ENCODE measurements at regions not wholly inside any gene's neighbourhood (a gene's known extent, or its start where the extent isn't known, plus 50 kb on each side); places are given as distances from the start of the nearest gene placed in this dataset.

DNA sequence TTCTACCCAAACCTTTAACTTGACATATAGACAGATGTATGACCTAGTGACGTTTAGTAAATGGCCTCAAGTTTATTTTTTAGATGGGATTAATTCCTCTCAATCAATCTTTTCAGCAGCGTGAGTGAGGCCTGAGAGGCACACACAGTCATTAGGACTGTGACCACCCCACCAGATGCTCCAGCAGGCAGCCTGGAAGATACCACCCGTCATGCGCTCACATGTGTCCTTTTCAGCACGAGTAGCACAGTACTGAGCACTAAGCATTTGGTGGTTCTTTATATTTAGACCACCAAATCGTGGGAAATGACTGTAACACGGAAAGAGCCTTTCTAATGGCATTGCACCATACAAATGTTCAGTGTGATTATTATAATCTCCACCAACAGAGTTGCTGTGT, 354.6 kb upstream of the DDI1 start (continued):
- TF ChIP-seq, protein P1, sequence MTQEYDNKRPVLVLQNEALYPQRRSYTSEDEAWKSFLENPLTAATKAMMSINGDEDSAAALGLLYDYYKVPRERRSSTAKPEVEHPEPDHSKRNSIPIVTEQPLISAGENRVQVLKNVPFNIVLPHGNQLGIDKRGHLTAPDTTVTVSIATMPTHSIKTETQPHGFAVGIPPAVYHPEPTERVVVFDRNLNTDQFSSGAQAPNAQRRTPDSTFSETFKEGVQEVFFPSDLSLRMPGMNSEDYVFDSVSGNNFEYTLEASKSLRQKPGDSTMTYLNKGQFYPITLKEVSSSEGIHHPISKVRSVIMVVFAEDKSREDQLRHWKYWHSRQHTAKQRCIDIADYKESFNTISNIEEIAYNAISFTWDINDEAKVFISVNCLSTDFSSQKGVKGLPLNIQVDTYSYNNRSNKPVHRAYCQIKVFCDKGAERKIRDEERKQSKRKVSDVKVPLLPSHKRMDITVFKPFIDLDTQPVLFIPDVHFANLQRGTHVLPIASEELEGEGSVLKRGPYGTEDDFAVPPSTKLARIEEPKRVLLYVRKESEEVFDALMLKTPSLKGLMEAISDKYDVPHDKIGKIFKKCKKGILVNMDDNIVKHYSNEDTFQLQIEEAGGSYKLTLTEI (CRISPR knock-in tag; conservative IDR thresholded peaks at IDR 0.05) = no peak
- TF ChIP-seq CC2D1A (CRISPR knock-in tag; IDR thresholded peaks at IDR 0.05) = no peak
- TF ChIP-seq, protein P2, sequence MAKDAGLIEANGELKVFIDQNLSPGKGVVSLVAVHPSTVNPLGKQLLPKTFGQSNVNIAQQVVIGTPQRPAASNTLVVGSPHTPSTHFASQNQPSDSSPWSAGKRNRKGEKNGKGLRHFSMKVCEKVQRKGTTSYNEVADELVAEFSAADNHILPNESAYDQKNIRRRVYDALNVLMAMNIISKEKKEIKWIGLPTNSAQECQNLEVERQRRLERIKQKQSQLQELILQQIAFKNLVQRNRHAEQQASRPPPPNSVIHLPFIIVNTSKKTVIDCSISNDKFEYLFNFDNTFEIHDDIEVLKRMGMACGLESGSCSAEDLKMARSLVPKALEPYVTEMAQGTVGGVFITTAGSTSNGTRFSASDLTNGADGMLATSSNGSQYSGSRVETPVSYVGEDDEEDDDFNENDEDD (CRISPR knock-in tag; IDR thresholded peaks at IDR 0.05; ENCODE audit: borderline replicate concordance) = no peak
- TF ChIP-seq SMAD3 (CRISPR knock-in tag; IDR thresholded peaks at IDR 0.05) = no peak
- no peak for TF ChIP-seq U2AF2 (IDR thresholded peaks at IDR 0.05; ENCODE audit: low read depth, low read length)
- no peak for TF ChIP-seq BRCA1 (CRISPR knock-in tag; IDR thresholded peaks at IDR 0.05)
- TF ChIP-seq, protein P3, sequence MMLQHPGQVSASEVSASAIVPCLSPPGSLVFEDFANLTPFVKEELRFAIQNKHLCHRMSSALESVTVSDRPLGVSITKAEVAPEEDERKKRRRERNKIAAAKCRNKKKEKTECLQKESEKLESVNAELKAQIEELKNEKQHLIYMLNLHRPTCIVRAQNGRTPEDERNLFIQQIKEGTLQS (CRISPR knock-in tag; IDR thresholded peaks at IDR 0.05) = no peak
- TF ChIP-seq NFRKB (IDR thresholded peaks at IDR 0.05) = no peak
- TF ChIP-seq KDM3A (CRISPR knock-in tag; IDR thresholded peaks at IDR 0.05; ENCODE audit: low read depth) = no peak

DNA sequence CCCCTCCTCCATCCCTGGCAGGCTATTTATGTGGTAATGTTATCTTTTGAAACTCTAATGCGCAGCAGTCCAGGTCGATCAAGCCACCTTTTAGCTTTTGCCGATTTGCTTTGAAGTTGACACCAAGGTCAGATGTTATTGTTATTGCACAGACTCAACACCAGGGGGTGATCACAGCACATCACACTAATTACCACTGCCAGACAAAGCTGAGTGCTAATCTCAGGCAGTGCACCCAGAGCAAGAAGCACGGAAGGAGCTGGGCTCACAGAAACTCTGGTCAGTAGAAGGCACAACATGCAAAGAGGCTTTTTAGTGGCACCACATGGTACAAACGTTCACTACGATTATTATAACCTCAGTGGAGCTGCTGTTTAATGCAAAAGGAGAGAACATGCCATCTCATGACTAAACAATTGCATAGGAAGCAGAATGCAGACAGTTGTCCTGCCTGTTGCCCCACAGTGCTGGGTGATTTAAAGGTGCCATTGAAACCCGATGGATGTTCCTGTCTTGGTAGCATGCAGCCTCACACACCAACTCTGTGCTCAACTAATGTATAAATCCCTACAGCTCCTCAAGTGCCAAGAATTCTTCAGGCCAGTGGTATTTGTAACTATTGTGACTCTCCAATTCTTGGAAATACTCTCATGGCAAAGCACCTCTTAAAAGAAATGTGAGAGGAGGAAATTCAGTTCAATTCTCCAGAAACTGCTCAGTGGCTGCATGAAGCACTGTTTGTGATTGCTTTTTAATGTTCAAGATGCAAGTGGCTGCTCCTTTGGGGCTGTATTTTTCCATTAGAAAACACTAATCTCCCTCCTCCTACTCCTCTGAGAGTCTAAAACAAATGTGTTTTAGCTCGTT, 353.9 kb upstream of the DDI1 start:
- Histone ChIP-seq H3K27ac (ENCODE audit: extremely low read length, insufficient read depth, low read length) (no peak overlapping the region), H3K4me3 (replicated peaks in 1 of 3; ENCODE audit: insufficient read depth in 1 of 3, low read depth in 2 of 3, low read length in 3 of 3) (no peak overlapping the region), H3K27me3 (ENCODE audit: control insufficient read depth in 1 of 2, insufficient read depth in 2 of 2, low read length in 2 of 2) (no peaks in the 10 kb centered on the region), H2AFZ (ENCODE audit: low read length) (no peak overlapping the region), H3K4me2 (ENCODE audit: low read depth, low read length) (0 out of 2 replicates have a peak overlapping the region, but pooled peaks have one; percentile 2), H3K9ac (ENCODE audit: insufficient read depth, low read depth, low read length) (no peak overlapping the region), H3K4me1 (ENCODE audit: insufficient read depth, low read length) (no peaks in the 10 kb centered on the region), H3K79me2 (ENCODE audit: insufficient read depth, low read length) (no peaks in the 10 kb centered on the region), H3K36me3 (replicated peaks in 1 of 2; ENCODE audit: control insufficient read depth in 1 of 2, insufficient read depth in 2 of 2, low read length in 2 of 2) (no peaks in the 10 kb centered on the region), H4K20me1 (ENCODE audit: insufficient read depth, low read length) (no peaks in the 10 kb centered on the region), H3K9me3 (ENCODE audit: low read length) (no peaks in the 10 kb centered on the region)
- ChIA-PET POLR2A (no interaction called here), CTCF (ENCODE audit: low intra/inter-chr PET ratio, low total read pairs) (interaction anchor here (1.3 kb wide), 1 partner anchor 469 kb away, joined by 3 read pairs; no protein-coding TSS in a partner anchor)
- BruUV-seq (replicated peaks) = no TSS peak
- peak; percentile 81 for FAIRE-seq
- ATAC-seq = peak; percentile 96
- intact Hi-C loops (cut with micrococcal nuclease; ENCODE audit: unreplicated experiment) (loop anchor here (1.0 kb wide), 1 partner anchor 572 kb away; no protein-coding TSS in a partner anchor), in situ Hi-C loops (cut with HindIII; ENCODE audit: extremely low pct_ligation_motif_present, low pct_unique_long_range_greater_than_20kb) (no loop called here)
- peak; percentile 67 for DNase-seq (ENCODE audit: low spot score)
- 0% methylated on average over 5 of the region's 8 CpGs for WGBS (ENCODE audit: low lambda C conversion rate)
- TF ChIP-seq ZMYM4 (CRISPR knock-in tag; IDR thresholded peaks at IDR 0.05) (no peak), STAG1 (CRISPR knock-in tag; IDR thresholded peaks at IDR 0.05) (peak; percentile 93), NR2F1 (CRISPR knock-in tag; IDR thresholded peaks at IDR 0.05) (peak; percentile 58 to 87), SMC3 (IDR thresholded peaks at IDR 0.05; ENCODE audit: low read length) (peak; percentile 71), RAD21 (CRISPR knock-in tag; IDR thresholded peaks at IDR 0.05) (peak; percentile 50), ZNF7 (CRISPR knock-in tag; IDR thresholded peaks at IDR 0.05) (peak; percentile 73), KDM2A (CRISPR knock-in tag; IDR thresholded peaks at IDR 0.05; ENCODE audit: borderline replicate concordance, low read depth) (no peak), MIXL1 (CRISPR knock-in tag; IDR thresholded peaks at IDR 0.05) (peak; percentile 76; the same call in 1 of the 2 replicates)
- TF ChIP-seq, protein P4, sequence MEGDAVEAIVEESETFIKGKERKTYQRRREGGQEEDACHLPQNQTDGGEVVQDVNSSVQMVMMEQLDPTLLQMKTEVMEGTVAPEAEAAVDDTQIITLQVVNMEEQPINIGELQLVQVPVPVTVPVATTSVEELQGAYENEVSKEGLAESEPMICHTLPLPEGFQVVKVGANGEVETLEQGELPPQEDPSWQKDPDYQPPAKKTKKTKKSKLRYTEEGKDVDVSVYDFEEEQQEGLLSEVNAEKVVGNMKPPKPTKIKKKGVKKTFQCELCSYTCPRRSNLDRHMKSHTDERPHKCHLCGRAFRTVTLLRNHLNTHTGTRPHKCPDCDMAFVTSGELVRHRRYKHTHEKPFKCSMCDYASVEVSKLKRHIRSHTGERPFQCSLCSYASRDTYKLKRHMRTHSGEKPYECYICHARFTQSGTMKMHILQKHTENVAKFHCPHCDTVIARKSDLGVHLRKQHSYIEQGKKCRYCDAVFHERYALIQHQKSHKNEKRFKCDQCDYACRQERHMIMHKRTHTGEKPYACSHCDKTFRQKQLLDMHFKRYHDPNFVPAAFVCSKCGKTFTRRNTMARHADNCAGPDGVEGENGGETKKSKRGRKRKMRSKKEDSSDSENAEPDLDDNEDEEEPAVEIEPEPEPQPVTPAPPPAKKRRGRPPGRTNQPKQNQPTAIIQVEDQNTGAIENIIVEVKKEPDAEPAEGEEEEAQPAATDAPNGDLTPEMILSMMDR (CRISPR knock-in tag; IDR thresholded peaks at IDR 0.05) = peak; percentile 82

Data from HepG2 (cell line).